GM13977 (cell line): ENCODE measurements at regions not wholly inside any gene's neighbourhood (a gene's known extent, or its start where the extent isn't known, plus 50 kb on each side); places are given as distances from the start of the nearest gene placed in this dataset.

Experiments used
- DNase-seq: peaks from one replicate; pipeline ENCODE4 v3.0.0; 2012; ENCODE audit warnings: low spot score
- in situ Hi-C: fragments of 300-500 bp; cut with MboI; formaldehyde crosslinking; loops from one replicate; pipeline ENCODE4 v1.12.0; 2022; ENCODE audit warnings: low sequenced_read_pairs, low pct_unique_long_range_greater_than_20kb, mixed read lengths, inconsistent platforms; ENCODE audit not compliant: unreplicated experiment
- TF ChIP-seq, protein P1 (sequence below): IDR thresholded peaks from 2 replicates; pipeline ENCODE4 v1.5.1; 2012; ENCODE audit warnings: mild to moderate bottlenecking, control low read depth; ENCODE audit not compliant: insufficient read depth; ENCODE audit errors: extremely low read depth, missing control alignments

DNA sequence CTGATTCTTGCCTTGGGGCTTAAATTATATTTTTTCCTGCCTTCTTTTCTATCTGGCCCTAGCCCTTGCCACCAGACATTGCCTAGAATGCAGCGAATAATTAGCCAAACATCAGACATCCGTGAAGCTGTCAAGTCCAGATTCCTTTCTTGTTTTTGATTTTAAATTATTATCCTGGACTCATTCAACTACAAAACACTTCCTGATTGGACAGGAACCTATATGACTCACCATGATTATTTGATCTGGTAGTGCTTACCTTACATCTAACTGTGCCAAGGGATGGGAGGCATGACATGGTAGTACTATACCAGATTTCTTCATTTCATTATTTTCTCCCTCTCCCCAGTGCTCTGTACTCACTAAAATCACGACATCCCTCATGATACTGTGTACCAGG, 829.6 kb downstream of the TLR4 start:
- in situ Hi-C loops, result no loop called here
- DNase-seq, result no peak
- TF ChIP-seq, protein P1, sequence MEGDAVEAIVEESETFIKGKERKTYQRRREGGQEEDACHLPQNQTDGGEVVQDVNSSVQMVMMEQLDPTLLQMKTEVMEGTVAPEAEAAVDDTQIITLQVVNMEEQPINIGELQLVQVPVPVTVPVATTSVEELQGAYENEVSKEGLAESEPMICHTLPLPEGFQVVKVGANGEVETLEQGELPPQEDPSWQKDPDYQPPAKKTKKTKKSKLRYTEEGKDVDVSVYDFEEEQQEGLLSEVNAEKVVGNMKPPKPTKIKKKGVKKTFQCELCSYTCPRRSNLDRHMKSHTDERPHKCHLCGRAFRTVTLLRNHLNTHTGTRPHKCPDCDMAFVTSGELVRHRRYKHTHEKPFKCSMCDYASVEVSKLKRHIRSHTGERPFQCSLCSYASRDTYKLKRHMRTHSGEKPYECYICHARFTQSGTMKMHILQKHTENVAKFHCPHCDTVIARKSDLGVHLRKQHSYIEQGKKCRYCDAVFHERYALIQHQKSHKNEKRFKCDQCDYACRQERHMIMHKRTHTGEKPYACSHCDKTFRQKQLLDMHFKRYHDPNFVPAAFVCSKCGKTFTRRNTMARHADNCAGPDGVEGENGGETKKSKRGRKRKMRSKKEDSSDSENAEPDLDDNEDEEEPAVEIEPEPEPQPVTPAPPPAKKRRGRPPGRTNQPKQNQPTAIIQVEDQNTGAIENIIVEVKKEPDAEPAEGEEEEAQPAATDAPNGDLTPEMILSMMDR, result no peak

DNA sequence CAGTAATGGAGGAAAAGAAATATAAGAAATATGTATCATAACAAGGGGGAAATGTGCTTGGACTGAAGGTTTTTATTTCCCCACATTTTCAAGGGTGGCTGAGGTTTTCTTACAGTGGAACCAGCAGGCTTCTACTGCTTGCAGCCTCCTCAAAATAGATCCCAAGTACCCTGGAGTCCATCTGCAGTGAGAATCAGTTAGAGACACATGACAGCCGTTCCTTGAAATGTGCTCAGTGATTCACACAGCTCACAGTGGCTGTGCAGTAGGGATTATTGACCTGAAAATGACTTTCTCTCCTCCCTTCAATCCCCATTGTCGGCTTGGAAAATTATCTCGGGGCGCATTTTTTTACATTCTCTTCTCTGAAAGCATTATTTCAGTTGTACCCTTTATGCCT, 832.0 kb downstream of the TLR4 start:
- TF ChIP-seq, protein P1, result no peak
- DNase-seq, result no peak
- in situ Hi-C loops, result no loop called here

DNA sequence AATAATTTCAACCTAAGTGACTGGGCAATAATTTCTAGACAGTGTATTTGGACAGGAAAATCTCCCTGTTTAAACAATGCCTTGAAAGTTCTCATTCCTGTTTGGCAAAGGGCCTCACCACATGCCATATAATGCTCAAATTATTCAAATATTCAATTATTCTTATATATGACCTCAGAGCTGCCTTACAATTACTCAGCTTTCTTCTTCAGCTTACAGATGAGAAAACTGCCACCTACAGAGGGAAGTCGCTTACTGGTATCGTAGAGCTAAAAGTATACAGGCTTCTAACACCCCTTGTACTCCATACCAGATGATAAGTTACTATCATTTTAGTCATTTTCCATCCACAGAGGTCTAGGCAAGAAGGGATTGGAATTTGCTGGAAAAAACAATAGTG, 830.3 kb downstream of the BRINP1 start:
- TF ChIP-seq, protein P1, result no peak
- in situ Hi-C loops, result no loop called here
- DNase-seq, result no peak

DNA sequence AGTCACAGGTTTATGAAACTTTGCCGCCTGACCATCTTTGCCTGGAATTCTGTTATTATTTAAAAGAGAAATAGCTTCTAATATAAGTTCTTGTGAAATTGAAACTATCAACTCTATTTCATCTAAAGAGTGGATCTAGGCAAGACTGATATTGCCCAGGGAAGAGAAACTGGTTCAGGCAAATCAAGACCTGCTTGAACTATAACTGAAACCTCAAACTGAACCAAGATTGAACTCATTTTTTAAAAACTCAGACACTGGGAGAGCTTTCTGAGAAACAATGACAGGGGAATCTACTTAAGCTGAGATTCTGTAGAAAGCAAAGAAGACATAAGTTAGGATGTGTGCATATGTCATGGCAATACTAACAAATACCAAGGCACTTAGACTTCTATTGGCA, 815.8 kb downstream of the BRINP1 start:
- DNase-seq, result no peak
- in situ Hi-C loops, result no loop called here
- TF ChIP-seq, protein P1, result no peak

DNA sequence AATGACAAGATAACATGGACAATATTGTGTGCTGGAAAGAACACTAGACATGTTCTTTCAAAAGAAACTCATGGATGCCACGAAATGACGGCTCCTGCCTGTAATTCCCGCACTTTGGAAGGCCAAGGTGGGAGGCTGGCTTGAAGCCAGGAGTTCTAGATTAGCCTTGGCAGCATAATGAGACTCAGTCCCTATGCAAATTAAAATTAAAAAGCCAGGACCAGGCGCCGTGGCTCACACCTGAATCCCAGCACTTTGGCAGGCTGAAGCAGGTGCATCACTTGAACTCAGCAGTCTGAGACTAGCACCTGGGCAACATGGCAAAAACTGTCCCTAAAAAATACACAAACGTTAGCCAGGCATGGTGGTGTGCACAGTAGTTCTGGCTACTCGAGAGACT, 814.2 kb downstream of the BRINP1 start:
- in situ Hi-C loops, result no loop called here
- no peak for DNase-seq
- TF ChIP-seq, protein P1, result no peak

DNA sequence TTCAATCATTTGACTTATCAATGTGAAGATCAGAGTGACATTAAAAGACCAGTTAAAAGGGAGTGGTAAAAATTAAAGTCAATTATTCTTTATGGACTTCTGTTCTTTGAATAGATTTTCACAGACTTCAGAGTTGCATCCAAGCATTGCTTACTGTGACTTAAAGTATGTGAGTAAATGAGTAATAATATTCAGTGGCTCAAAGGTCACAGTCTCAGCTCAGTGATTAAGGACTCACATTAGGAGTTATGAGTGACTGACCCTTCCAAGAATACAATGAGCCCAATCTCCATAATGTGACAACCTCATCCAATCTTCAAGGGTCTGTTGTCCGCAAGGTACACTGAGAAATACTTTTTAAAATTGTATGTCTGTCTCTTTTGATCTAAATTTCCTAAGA, 811.2 kb downstream of the BRINP1 start:
- TF ChIP-seq, protein P1, result no peak
- no peak for DNase-seq
- in situ Hi-C loops, result no loop called here

DNA sequence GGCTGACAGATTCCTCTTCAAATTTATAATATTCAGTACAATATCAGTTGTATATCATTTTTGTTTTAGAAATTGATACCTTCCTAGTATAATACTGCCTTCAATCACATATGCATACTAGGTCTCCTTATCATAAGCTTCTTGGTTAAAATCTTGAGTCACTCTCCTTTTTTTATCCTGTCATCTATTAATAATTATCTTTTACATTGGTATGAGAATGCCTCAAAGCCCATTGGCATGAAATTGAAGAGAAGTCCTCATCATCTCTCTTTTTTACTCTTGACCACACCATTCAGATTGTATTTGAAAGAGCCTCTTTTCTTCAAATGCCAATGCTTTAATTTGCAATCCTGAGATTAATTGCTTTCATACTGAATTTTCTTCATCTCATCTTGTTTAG, 810.3 kb downstream of the BRINP1 start:
- in situ Hi-C loops, result no loop called here
- TF ChIP-seq, protein P1, result no peak
- no peak for DNase-seq
